Activated T-helper 1 cell treated with anti-CD3 and anti-CD28 coated beads, Interleukin-2, amount 50 U/mL, for 16 hours (primary cell): ENCODE measurements at regions not wholly inside any gene's neighbourhood (a gene's known extent, or its start where the extent isn't known, plus 50 kb on each side); places are given as distances from the start of the nearest gene placed in this dataset.
A peak's percentile ranks its signal among the peaks of the same experiment; 100 is the strongest.

Experiments used
- DNase-seq, 2 donors: peaks; one replicate each; pipeline ENCODE4 v3.0.0-alpha.2; 2020; ENCODE audit warnings: low read depth in 1 of 2, low spot score in 1 of 2

DNA sequence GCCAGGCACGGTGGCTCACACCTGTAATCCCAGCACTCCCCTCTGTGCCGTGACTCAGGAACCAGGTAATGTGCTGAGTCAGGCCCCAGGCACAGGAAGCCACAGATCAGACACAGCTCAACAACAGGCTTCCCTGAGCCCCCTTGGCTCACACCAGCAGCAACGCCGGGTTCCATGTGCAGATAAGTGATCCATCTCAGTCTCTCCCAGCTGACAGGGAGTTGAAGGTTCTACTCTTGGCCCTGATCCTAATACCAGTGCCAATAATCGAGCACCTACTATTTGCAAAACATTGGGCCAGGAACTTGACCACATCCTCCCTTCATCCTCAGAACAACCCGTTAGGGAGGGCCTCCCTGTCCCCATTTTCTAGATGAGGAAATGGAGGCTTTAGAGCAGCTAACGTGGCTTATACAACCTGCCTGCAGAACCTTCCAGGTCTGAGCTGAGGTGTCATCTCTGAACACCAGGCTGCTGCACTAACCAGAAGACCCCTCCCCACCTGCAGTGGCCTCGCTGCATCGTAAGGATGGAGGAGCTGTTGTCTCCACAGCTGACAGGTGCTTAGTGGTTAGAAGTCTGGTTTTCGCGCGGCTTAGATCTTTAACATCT lies 64.8 kb upstream of the AMZ2 start:
- DNase-seq: peak; percentile 47 to 63

DNA sequence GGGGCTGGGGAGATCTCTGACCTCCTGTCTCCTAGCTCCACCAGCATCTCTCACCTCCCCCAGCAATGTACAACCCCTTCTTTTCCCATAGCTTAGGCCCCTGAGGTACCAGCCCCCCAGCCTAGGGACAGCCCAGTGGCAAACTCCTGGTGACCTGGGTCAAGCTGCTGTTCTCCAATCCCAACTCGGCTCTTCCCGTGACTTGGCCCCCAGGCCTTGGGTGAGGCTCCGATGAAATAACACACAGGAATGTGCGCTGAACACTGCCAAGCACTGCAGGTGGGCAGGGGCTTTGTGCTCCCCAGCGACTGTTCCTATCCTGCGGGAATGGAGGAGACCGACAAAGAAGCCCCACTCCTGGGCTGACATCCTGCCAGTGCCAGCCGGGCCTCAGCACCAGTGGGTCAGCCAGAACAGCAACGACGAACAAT lies 63.7 kb upstream of the AMZ2 start:
- DNase-seq: no peak

DNA sequence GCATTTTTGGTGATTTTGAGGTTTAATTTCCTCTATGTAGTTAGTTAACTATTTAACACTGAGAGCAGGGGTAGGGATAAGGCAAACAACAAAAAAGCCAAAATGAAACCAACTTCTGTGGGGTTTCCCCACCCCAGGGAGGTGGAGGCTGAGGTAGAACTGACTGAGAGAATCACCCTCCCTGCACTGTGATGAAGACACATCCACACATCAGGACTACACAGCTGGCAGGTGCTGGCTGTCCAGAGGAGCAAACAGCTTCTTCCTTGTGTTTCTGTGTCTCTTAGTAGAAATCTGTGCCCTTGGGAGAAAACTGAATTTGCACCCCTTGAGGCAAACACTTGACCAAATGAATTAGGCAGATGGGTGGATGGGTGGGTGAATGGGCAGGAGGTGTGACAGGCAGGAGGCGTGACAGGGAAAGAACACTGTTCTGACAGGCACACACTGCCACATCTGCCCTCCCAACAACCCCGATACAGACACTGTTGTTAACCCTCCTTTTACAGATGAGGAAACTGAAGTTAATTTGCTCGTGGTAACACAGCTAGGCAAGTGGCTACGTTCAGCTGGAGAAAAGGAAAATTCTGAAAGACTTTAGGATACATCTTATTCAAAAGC lies 62.9 kb upstream of the AMZ2 start:
- DNase-seq: no peak

DNA sequence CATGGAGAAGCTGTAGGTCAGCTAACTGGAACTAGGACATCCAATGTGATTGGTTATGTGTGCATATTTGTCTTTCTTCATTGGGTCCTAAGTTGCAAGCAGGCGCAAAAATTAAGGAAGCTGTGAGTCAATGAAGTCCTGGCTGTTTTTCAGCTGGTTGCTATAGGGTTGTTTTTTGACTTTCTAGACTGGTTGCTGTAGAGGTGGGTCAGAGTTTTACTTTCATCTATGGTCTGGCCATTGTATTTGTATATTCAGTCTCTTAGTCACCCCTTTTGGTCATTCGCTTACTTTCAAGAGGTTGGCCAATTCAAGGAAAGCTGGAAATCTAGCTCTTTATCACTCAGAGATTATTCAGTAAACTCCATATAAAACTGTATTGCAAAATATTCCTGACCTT lies 62.0 kb upstream of the AMZ2 start:
- no peak for DNase-seq

DNA sequence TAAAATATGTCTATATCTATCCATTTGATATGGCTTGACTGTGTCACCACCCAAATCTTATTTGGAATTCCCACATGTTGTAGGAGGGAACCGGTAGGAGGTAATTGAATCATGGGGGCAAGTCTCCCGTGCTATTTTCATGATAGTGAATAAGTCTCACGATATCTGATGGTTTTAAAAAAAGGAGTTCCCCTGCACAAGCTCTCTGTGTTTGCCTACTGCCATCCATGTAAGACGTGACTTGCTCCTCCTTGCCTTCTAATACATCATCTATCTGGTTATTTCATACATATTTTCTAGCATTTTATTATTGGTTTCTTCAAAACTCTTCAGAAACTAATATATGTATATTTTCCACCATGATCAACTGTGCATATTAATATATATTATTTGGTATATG lies 57.3 kb upstream of the AMZ2 start:
- DNase-seq: no peak

DNA sequence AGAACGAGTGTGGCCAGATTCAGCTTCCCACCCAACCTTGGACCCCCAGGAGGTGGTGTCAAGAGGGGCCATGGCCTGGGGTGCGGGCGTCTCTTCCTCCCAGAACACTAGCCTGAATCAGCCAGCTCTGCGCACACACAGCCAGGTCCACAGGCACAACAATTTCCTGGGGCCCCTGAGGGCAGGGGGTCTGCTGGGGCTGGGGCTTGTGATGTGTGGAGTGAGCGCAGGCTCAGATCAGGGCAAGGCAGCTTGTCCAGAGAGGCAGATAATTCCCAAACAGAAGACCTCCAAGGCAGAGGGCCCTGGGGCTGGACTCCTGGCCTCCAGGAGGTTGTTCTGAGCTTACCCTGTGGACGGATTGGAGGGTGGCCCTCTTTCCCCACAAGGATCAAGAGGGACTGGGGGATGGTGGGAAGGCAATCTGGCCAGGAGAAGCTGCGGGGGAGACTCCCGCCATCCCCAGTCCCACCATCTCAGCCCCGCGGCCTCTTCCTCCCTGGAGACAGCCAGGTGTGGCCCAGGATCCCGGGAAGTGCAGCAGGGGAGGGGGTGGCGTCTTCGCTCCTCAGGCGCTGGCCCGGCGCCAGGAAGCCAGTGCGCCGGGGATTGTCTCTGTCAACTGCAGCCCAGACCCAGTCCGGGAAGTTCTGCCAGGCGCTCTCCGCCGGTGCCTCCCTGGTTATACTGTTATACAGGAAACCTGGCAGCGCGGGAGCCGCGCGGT lies 52.0 kb upstream of the AMZ2 start:
- DNase-seq: no peak

DNA sequence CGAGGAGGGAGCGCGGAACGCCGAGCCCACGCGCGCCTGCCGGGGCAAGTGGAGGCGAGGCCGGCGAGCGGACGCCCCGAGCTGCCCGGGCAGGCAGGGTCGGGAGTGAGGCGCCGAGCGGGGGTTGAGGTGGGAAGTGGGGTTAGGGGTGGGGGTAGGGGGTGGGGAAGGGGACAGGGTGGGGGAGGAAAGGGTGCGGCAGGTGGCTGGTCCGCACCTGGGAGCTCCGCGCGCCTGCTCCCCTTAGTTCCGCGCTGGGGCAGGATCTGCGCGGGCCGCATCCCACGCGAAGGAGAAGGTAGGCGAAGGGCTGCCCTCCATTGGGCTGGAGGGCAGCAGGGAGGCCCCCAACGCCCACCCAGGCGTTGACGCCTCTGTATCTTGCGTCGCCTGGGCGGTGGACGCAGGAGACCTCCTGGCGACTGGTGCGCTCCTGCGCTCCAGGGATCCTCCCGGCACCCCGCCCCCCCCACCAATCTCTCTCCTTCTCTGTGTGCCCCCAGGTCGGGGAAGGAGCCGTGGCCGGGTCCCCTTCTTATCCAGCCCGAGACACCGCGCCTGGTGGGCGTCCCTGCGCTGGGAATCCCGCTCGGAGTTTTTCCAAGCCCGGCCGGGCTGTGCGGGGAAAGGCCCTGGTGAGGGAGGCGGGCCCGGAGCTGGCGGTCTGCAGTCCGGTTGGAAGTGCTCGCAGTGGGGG lies 51.3 kb upstream of the AMZ2 start:
- DNase-seq: no peak

DNA sequence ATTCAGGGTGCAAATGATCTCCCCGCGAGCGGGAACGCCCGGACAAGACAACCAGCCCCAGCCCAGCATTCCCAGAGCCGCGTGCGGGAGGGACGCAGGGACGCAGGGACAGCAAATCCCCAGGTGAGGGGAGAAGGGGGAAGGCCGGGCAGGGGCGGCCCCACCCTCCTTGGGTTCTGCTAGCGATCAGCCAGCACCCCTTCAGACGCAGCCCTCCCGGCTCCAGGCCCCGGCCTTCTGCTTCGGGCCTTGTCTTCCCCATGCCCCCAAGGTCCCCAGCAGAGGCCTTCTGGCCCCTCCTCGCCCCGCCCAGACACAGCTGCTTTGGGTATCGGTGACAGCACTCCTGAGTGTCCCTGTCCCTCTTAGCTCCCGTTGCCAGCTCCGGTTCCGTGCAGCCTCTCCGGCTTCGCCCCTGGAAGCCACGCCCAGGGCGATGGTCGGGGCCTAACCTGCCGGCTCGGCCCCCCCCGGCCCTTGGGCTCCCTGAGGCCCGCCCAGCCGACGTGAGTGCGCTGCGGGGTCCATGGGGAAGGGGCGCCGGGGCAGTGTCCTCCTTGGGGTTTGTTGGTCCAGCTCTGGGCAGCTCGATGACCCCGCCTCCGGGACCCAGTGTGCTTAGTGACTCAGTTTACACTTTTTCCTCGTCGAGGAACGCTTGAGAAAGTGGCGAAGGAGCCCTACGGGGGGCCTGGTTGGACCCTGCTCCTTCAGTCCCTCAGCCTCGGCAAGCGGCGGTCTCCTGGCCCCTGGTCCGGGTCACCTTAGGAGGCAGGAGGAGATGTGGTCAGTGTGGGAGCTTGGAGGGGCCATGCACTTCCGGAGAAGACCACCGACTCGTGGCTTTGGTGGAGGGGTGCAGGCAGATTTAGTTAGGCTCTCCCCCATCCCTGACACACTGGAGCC lies 50.5 kb upstream of the AMZ2 start:
- DNase-seq: no peak

DNA sequence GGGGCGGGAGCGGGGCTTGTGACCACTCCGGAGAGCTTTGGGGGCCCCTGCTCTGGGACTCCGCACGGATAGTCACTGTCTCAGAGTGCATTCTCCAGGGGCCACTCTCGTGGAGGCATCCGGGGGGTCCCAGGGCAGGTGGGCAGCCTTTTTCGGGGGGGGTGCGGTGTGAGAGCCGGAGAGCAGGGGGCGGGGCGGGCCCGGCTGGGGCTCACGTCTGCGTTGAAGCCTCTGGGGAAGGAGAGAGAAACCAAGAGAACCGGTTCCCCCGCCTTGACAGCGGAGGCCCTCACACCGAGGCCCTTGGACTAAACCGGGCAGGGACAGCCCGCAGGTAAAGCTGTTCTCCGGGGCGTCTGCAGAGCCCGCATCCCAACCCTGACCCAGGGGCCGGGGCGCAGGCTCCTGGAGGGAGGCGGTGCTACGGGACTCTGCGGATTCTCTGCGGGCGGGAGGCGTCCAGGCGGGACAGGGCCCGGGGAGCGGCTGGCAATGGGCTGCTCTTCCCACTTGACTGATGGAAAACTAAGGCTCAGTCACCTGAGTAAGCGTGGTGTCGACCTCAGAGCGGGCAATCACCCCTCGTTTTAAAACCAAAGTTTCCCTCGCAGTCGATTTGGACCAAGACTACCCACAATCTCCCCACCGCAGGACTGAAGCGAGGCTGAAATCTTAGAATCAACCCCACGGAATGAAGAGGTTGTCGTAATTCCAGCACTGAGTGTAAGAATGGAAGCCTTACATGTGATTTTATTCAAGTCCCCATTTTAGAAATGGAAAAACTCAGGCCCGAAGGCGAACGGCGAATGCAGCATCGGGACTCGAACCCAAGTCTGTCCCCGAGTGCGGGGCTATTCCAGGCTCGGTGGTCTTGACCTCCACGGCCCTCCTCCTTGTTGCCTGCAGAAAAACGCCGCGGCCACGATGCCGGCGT lies 49.6 kb upstream of the AMZ2 start:
- no peak for DNase-seq
